HG02973 (cell line): ENCODE measurements at regions not wholly inside any gene's neighbourhood (a gene's known extent, or its start where the extent isn't known, plus 50 kb on each side); places are given as distances from the start of the nearest gene placed in this dataset.

Experiments
- ATAC-seq: cut with Tn5 transposase; IDR thresholded peaks from one replicate; pipeline ENCODE4 v1.9.1; 2021; ENCODE audit warnings: moderate library complexity; ENCODE audit not compliant: unreplicated experiment

DNA sequence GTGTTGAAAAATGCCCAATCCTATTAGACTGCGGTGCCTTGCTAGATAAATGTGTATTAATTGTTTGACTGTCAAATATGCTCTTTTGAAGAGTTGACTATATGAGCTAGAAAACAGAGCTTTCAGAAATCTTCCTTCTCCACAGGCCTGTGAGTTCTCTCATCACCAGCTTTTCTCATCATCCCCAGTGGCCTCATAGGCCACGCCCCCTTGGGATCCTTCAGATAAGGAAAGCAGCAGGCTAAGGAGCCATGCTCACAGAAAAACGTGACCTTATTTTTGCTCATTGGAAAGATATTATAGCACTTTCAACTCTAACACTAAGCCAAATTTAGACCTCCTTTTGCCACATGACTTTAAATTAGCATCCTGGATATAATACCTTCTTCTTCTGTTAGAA, 514.4 kb upstream of the ARRDC4 start:
- ATAC-seq, result no peak

DNA sequence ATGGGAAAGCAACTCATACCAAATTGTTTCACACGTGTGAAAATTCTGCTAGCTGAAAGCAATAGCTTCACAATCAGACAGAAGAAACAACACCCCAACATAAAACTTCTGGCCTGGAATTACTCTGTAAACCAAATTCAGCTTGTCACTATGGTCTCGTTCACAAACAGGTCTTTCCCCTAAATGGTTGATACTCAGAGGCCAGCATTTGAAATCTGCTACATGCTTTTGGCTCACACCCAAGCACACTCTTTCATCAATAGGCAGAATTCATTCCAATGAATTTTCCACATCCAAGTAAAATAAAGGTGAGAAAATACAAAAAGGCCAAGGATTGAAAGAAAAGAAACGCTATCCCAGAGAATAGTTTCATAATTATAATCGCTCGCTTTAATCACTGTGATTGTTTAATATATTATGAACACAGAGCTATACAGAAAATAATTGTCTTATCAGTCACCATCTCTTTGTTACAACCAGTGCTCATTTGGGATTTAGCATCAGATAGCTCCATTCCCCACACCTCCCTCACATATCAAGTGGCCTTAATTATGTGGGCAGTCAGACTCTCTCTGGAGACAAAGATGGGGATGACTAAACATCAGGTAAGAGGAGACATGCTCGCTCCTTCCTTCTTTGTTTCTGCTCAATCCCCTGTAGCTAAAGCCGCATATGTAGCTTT, 503.8 kb upstream of the ARRDC4 start:
- ATAC-seq, result no peak

DNA sequence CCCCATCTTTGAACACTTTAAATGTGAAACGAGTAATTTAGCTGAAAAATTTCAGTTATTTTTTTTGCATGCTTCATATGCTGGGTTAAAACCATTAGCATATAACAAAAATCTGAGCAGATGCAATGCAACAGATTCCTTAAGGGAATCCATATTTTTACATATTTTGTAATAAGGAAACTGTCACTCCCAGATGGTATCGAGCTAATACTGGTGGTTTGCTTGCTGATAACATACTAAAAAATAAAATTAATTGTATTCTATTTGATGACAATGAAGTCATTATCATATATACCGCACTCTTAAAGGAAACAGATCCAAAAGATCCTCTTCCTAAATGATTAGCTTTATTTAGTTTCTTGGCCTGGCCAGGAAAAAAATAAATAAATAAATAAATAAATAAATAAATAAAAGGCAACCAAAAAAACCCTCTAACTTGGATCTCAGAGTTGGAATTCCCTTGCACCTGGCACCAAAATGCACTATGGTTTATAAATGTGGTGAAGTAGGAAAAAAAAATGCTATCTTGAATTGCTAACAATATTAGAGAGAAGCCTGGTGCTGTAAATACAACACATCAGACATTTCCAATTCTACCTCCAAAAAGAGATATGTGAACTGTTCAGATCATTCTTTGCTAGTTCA, 503.2 kb upstream of the ARRDC4 start:
- ATAC-seq, result no peak

DNA sequence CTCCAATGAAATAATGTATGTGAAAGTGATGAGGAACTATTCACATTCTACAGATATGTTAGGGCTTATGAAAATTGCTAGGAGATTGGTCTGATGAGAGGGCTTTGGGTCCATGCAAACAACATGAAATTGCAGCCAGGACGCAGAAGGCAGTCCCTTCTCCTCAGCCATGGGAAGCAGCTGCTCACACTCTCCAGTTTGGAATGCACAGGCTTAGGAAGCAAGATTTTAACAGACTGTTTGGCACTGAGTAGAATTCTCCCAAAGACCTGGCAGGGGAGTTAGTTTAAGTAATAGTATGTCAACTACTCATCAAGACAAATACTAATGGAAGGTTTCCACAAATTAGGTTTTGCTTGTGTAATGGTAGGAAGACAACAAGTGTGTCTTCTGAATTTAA, 500.7 kb upstream of the ARRDC4 start:
- ATAC-seq, result no peak

DNA sequence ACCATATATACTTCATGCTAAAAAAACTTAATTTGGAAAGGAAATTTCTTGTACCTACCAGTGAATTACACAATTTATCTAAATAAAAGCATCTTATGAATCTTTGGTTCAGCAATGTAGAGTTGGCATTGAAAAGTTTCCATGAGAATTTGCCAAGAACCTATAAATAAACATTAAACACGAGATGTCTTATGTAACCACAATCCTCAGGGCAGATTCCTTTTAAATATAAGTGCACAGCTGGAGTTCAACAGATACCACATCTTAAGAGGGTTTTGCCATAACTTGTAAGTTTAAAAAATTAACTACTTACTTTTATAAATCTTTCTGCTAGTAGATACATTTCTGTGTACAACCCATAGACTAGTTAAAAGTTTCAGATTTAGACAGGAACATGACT, 499.3 kb upstream of the ARRDC4 start:
- no peak for ATAC-seq

DNA sequence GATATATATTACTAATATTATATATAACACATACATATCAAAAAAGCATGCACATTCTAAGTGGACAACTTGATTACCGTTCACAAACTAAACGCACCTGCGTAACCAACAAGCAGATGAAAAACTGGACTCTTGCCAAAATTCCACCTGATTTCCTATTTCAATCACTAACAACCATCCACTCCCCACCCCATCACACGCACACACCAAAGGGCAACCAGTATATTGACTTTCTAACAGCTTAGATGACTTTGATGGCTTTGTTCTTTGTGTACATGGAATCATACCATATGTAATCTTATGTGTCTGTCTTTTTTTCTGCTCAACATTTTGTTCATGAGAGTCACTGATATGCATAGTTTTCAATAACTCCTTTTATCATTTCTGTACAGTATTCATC, 496.8 kb upstream of the ARRDC4 start:
- no peak for ATAC-seq

DNA sequence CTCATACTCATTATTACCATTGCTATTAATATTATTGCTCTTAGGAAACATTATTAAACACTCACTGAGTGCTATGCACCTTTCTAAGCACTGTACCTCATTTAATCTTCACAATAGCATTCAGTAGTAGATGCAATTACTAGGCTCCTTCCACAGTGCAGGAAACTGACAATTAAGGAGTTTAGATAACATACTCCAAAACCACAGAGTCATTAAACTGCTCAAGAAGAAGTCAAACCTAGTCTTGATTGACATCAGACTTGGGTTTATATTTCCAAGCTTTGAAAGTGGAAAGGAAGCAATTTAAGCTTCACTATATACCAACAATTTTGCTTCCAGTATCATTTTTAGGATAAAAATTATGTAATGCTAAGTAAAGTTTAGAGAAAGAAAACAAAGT, 490.1 kb upstream of the ARRDC4 start:
- ATAC-seq, result no peak

DNA sequence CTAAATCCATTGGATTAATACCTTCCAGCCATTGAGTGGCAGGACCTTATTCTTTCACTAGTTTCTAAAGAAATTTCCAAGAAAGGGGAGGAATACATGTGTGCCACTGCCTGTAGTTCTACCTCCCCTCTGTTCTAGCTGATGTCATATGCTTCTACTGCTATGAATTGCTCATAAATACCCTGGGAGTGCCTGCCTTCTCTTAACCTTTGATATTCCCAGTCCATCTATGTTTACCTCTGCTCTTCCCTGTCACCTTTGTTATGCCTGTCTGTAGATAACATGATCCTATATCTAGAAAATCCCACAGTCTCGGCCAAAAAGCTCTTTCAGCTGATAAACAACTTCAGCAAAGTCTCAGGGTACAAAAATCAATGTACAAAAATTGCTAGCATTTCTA, 486.9 kb upstream of the ARRDC4 start:
- ATAC-seq, result no peak

DNA sequence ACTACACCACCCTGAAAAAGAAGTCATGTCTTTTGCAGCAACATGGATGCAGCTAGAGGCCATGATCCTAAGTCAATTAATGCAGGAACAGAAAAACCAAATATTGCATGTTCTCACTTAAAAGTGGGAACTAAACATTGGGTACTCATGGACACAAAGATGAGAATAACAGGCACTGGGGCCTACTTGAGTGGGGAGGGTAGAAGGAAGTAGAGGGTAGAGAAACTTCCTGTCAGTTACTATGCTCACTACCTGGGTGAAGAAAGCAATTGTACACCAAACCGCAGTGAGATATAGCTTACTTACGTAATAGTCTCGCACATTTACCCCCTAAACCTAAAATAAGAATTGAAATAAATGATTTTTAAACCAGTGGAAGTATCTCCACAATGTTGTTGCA, 480.5 kb upstream of the ARRDC4 start:
- no peak for ATAC-seq

DNA sequence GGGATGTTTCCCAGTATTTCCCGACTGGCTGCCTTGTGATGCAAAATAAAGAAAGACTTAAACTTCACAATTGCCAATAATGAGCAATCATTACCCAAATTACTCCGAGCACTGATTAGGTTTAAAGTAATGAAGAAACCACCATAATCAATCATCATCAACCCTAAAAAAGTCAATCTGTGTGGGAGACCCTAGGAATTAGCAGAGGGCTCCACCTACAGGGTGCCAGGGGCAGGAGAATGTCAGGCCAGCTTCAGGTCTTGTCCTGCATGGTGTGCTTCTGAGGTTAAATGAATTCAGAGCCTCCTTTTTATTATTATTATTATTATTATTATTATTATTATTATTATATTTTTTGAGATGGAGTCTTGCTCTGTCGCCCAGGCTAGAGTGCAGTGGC, 478.0 kb upstream of the ARRDC4 start:
- ATAC-seq, result no peak

DNA sequence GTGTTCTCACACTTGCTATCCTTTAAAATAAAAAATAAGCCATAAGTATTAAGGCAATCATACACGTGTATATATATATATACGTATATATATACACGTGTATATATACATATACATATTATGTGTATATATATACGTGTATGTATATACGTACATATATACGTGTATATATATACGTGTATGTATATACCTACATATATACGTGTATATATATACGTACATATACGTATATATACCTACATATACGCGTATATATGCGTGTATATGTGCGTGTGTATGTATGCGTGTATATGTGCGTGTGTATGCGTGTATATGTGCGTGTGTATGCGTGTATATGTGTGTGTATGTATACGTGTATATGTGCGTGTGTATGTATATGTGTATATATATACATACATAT, 477.3 kb upstream of the ARRDC4 start:
- no peak for ATAC-seq

DNA sequence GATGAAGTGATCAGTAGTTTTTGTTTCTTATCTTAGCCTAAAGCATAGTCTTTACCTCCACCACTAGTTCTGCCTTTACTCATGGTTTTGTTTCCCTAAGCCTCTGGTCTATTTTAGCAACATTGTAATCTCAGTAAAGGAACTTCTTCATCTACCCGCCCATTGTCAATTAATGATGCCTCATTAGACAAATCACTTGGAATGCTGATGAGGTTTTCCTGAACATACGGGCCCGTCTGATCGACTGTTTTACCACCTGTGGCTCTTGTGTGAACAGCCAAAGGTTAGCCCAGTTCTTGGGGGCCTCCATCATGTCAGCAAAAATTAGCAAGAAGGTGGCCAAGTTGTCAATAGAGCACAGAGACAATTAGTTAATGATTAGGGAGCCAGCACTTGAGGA, 470.1 kb upstream of the ARRDC4 start:
- no peak for ATAC-seq

DNA sequence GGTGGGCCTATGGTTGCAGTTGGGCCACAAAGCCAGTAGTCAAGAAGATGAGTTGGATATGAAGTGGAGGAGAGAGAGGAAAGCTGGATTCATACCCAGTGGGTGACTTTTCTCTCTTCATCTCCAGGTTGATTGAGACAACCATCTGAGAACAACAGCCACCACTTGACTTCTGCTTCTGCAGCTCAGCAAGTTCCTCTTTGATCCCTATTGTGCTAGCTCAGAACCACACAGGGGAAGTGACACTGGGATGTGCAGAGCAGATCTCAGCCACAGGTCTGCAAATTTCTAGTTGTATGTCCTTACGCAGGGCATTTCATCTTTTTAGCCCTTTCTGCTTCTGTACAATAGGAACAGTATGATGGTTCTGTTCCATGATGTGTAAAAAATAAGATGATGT, 459.2 kb upstream of the ARRDC4 start:
- ATAC-seq, result no peak

DNA sequence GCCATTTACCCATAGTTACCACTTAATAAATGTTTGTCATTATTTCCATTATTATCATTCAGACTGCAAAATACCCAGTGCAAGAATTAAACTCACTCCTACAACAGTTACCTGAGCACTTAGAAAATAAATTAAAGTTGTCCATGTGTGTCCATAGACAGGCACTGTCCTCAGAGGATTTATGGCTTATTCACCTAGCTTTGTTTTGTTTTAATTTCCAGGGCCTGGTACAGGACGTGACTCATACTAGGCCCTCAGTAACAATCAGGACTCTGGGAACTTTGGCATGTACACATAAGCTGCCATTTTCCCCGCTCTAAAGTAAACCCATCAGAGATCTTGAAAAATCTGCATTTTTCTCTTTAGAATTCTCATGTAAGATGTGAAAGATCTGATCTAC, 458.5 kb upstream of the ARRDC4 start:
- no peak for ATAC-seq

DNA sequence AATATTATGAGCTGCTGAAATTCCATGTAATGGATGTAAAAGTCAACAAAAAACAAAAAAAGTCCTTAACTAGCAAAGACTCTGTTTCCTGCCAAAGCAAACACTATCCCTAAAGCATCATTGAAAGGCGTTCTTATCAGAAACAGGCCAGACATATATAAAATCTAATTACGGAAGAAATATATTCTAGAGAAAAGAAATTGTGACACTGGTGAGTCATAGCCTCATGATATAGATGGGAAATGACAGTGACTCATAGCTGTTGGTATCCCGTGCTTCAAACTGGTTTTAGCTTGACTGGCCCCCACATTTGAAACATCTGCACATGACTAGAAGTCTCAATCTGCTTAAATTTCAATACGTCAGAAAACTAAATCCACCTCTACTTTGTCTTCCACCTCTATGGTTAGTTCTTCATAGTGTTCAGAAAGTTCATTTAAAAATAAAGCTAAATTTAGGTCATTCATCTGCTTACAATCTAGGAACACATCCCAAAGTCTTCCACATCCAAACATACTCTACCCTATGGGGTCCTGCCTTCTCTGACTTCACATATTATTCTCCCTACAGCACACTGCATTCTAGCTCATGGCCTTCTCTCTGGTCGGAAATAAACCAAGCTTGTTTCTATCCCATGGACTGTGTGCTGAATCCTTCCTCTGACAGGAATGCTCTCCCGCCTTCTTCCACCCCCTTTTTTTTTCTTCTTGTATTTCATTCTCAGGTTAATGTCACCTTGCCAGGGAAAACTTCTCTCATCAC, 456.3 kb upstream of the ARRDC4 start:
- ATAC-seq, result no peak

DNA sequence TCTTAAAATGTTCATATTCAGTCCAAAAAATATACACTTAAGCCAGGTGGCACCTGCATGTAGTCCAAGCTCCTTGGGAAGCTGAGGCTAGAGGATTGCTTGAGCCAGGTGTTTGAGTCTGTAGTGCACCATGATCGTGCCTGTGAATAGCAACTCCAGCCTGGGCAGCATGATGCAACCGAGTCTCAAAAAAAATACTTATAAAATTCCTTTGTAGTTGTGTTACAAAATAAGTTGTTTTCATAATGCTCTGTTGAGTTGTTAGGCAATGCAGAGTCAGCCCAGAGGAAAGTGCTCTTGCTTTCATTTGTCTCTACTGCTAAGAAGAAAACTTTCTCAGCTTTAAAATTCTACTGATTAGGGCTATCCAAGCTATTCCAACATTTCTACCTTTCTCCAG, 442.8 kb upstream of the ARRDC4 start:
- no peak for ATAC-seq

DNA sequence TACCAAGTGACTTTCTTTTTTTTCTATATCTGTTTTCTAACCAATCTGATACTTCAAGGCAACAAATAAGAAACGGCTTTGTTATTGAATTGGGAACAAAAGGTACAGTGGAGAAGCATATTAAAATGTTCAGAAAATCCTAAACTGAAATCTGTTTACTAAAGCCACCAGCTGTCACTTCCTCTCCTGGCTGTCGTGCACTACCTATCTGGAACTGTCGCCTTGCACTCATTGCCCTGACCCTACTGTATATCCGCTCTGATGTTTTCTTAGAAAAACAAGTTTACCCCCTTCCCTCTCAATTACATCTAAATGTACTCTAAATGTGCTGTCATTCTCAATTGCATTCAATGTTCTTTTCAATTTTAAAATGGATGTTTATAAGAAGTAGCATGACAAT, 439.8 kb upstream of the ARRDC4 start:
- ATAC-seq, result no peak

DNA sequence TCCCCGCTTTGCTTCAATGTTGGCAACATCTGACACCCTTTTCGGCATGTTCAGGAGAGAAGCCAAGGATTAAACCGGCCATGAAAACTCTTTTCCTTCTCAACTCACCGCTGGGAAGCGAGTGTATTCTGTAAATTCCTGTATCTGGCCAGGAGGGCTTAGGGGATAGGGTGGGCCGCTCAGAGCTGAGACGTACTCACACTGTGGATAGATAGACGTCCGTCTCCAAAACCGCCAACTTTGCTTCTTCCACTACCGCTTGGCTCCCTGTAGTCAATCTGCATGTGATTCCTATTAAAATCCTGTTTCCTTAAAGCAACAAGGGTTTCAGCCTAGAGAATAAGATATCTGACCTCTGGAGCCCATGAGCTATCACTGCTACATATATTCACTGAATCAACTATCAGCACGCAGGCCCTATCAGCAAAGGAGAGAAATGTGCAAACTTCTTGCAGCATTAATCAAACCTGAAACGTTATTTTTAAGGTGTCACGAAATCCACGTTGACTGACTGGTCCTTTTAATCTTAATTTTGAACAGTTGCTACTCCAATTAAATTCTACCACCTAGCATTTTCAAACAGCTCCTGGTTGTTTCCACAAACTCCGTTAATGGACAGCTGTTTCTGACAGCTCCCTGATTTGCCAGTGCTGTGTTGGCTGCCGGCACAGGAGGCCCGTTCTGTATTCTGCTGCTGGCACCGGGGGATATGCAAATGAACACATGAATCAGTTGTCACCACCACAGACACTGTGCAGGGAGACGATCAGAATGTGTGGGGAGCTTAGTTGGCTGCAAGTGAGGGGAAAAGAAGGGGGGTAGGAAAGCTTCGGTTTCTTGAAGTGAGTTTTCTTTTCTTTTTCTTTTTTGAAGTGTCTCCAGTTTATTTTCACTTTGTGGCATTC, 438.9 kb upstream of the ARRDC4 start:
- ATAC-seq, result no peak

DNA sequence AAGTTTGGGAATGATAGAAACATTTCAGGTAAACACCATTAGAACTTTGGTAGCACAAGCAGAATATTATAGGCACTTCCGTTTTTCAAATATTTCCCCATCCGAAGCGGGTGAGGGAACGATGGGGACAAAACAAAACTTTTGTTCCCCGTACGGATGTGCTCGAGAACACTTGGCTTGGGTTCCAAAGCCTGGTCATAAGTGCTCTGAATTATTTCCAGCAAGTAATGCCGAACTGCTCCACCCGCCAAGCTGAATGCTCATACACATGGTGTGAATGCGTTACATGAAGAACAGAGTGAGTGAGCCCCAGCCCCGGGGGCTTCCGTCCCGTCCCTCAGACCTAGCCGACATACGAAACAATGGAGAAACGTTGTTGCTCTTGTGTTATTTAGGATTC, 438.2 kb upstream of the ARRDC4 start:
- ATAC-seq, result no peak

DNA sequence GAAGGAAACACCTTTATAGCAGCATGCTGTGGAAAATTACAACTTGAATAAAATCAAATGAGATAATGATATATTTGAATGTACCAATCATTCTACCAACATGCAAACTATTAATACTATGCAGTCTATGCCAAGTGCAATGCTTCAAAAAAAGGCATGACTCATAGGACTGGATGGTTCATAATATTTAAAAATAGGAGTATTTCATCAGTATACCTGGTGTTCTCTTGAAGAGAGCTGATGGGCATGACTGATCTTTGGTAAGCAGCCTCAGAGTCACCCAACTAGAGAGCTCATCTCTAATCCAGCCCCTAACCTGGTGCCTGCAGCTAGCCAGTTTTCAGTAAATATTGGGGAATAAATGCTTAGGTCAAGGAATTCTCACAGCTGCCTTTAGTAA, 434.7 kb upstream of the ARRDC4 start:
- no peak for ATAC-seq

DNA sequence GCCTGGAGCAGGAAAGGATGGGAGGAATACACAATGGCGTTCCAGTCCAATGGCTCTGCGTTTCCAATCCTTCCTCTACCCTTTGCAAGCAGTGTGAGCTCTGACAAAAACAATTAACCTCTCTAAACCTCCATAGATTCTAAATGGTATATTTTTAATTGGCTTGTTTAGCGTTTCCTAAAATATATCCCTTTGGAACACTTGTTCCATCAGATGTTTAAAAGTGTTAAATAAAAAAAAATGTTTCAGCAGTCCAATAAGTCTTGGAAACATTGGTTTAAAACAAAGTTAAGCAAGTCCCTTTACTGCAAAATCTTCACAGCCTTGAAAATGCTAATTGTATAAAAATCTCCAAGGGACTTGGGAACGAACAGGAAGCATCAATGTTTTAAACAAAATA, 432.3 kb upstream of the ARRDC4 start:
- no peak for ATAC-seq
